SK-N-MC (cell line): ENCODE measurements at regions not wholly inside any gene's neighbourhood (a gene's known extent, or its start where the extent isn't known, plus 50 kb on each side); places are given as distances from the start of the nearest gene placed in this dataset.

Experiments
- EZH2 ChIP-seq: fragments of 200-600 bp; sonication (generic); IDR thresholded peaks from one replicate; pipeline ENCODE4 v1.6.1; 2017; ENCODE audit warnings: antibody characterized with exemption
- FOXP2 ChIP-seq: optimal IDR thresholded peaks from 2 replicates; pipeline ENCODE3; 2011; ENCODE audit warnings: mild to moderate bottlenecking, moderate library complexity; ENCODE audit not compliant: insufficient read depth; ENCODE audit errors: extremely low read length, control extremely low read depth
- POLR2AphosphoS5 ChIP-seq: IDR thresholded peaks from 2 replicates; pipeline ENCODE4 v1.6.1; 2012; ENCODE audit warnings: mild to moderate bottlenecking, low read depth, low read length, borderline replicate concordance

DNA sequence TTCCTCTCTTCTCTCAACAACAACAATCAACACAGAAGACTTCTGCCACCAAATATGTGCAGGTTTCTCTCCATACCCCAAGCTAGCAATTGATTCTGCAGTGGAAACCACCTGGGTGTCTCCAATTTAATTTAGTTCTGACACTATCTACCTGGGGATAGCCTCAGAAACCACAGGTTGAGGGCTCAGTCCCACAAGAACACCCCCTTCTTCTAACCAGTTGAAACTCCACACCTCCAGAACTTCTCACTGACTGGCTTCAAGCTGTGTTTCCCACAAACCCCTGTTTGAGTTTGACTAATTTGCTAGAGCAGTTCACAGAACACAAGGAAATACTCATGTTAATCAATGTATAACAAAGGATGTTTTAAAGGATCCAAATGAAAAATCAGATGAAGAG is 52.5 kb upstream of the SPTLC3 start:
- TF ChIP-seq POLR2AphosphoS5 (no peak), EZH2 (no peak), FOXP2 (no peak)
